ENCODE measurements at regions not wholly inside any gene's neighbourhood (a gene's known extent, or its start where the extent isn't known, plus 50 kb on each side); places are given as distances from the start of the nearest gene placed in this dataset.

GRCh38 chr3:73786321-73786807, 161.6 kb upstream of the PDZRN3 start:
- no peak for TF ChIP-seq POLR2AphosphoS5 (IDR thresholded peaks at IDR 0.05; ENCODE audit: low read depth, low read length)
- TF ChIP-seq POLR2A (IDR thresholded peaks at IDR 0.05; ENCODE audit: low read depth, low read length): no peak
- TF ChIP-seq SPI1 (IDR thresholded peaks at IDR 0.05; ENCODE audit: low read depth, low read length): no peak
- no peak for TF ChIP-seq TAF1 (IDR thresholded peaks at IDR 0.05; ENCODE audit: low read depth, low read length)

Data from GM12891 (cell line).